ENCODE measurements at regions not wholly inside any gene's neighbourhood (a gene's known extent, or its start where the extent isn't known, plus 50 kb on each side); places are given as distances from the start of the nearest gene placed in this dataset.

DNA sequence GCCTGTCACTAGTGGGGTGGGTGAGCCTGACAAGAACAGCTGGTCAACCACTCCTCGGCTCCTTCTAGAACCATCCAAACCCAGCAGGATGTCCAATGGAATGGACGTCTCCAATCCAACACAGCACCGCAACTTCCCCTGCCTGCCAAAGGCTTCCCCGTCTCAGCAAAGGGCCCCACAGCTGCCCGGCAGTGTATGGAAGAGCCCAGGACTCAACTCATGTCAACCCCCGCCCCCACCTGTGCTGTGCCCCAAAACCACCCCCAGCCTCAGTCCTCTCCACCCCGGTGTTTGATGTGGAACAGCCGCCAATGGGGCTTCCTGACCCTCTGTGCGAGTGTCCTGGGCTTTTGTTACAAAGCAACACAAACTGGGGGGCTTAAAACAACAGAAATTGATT lies 223.8 kb downstream of the CTTN start:
- Histone ChIP-seq H3K4me3 (no peak overlapping the region), H3K4me1 (no peaks in the 10 kb centered on the region), H3K36me3 (no peaks in the 10 kb centered on the region), H3K27me3 (ENCODE audit: low read depth) (no peaks in the 10 kb centered on the region), H3K27ac (no peak overlapping the region), H3K9me3 (peaks cover 4% of the 10 kb centered on the region)
- ATAC-seq, result no peak
- intact Hi-C loops (cut with DNase I), result no loop called here
- DNase-seq, result no peak
- TF ChIP-seq, protein P1, sequence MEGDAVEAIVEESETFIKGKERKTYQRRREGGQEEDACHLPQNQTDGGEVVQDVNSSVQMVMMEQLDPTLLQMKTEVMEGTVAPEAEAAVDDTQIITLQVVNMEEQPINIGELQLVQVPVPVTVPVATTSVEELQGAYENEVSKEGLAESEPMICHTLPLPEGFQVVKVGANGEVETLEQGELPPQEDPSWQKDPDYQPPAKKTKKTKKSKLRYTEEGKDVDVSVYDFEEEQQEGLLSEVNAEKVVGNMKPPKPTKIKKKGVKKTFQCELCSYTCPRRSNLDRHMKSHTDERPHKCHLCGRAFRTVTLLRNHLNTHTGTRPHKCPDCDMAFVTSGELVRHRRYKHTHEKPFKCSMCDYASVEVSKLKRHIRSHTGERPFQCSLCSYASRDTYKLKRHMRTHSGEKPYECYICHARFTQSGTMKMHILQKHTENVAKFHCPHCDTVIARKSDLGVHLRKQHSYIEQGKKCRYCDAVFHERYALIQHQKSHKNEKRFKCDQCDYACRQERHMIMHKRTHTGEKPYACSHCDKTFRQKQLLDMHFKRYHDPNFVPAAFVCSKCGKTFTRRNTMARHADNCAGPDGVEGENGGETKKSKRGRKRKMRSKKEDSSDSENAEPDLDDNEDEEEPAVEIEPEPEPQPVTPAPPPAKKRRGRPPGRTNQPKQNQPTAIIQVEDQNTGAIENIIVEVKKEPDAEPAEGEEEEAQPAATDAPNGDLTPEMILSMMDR (IDR thresholded peaks at IDR 0.05), result no peak

DNA sequence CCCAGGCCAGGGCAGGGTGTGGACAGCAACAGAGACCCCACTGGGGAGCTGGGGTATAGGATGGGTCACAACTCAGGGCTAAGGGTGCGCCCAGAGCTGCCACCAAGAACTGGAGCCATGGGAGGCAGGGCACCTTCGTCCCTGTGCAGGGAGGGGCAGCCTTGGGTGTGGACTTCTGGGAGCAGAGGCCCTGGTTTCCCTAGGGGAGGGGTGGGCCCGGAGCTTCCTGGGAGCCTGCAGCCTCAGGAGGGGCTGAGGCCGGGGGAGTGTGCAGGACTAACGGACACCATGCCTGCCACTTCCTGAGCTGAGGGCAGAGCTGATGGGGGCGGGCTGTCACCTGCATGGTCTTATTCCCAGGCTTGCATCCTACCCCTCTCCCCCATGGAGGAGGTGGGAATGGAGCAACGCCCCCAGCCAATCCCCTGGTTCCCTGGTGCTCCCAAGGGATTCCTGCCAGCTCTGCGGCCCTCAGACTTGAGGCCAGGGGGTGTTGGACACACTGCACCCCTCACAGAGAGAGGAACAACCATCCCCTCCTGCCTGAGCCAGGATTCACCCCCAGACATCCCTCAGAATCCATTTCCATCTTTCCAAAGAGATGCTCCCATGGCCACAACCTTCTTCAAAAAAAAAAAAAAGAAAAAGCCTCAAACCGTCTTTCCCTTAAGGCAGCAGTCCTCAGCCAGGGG lies 225.7 kb downstream of the CTTN start:
- TF ChIP-seq, protein P1 (IDR thresholded peaks at IDR 0.05), result no peak

DNA sequence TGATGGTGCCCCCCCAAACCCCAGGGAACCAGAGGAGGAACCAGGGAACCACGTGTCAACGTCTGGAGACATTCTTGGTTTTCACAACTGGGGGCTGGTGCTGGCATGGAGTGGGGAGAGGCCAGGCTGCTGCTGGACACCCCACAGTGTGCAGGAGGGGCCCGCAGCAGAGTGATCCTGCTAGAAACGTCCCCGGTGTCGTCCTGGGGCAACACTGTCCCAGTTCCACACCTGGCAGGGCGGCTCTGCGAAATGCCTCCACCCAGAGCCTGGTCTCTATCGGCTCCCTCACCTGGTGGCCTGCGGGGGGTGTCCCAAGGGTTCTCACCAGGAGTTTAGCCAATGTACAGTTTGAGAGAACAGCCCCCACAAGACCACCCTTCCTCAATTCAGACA lies 226.3 kb downstream of the CTTN start:
- intact Hi-C loops (cut with DNase I), result no loop called here
- Histone ChIP-seq H3K27me3 (ENCODE audit: low read depth) (no peaks in the 10 kb centered on the region), H3K9me3 (peaks cover 4% of the 10 kb centered on the region), H3K36me3 (no peaks in the 10 kb centered on the region), H3K4me3 (no peak overlapping the region), H3K27ac (no peak overlapping the region), H3K4me1 (peaks cover 16% of the 10 kb centered on the region)
- ATAC-seq, result no peak
- TF ChIP-seq, protein P1 (IDR thresholded peaks at IDR 0.05), result no peak
- DNase-seq, result no peak

More for the DNA sequence above, 225.7 kb downstream of the CTTN start:
- no peaks in the 10 kb centered on the region for H3K36me3 ChIP-seq
- ATAC-seq (no peak), DNase-seq (no peak)
- no peaks in the 10 kb centered on the region for H3K27me3 ChIP-seq (ENCODE audit: low read depth)
- H3K27ac ChIP-seq, result no peak overlapping the region
- intact Hi-C loops (cut with DNase I), result no loop called here
- H3K4me1 ChIP-seq, result peaks cover 10% of the 10 kb centered on the region
- H3K9me3 ChIP-seq, result peaks cover 4% of the 10 kb centered on the region
- no peak overlapping the region for H3K4me3 ChIP-seq

- no peak overlapping the region for H3K27ac ChIP-seq
- H3K36me3 ChIP-seq, result no peaks in the 10 kb centered on the region
- no peaks in the 10 kb centered on the region for H3K27me3 ChIP-seq (ENCODE audit: low read depth)
- peaks cover 4% of the 10 kb centered on the region for H3K9me3 ChIP-seq
- peaks cover 16% of the 10 kb centered on the region for H3K4me1 ChIP-seq
- H3K4me3 ChIP-seq, result no peak overlapping the region
- no peak for DNase-seq
- no peak for ATAC-seq
- TF ChIP-seq, protein P1 (IDR thresholded peaks at IDR 0.05), result no peak
- intact Hi-C loops (cut with DNase I), result no loop called here
Measured at GRCh38 chr11:70625051-70625450, 226.7 kb downstream of the CTTN start.

- no peak for DNase-seq
- TF ChIP-seq, protein P1 (IDR thresholded peaks at IDR 0.05), result no peak
Measured at GRCh38 chr11:70625582-70626518, 227.5 kb downstream of the CTTN start.

More at GRCh38 chr11:70625582-70626518, 227.5 kb downstream of the CTTN start:
- no peak for ATAC-seq
- Histone ChIP-seq H3K9me3 (peaks cover 1% of the 10 kb centered on the region), H3K36me3 (no peaks in the 10 kb centered on the region), H3K4me3 (no peak overlapping the region), H3K27me3 (ENCODE audit: low read depth) (no peaks in the 10 kb centered on the region), H3K27ac (no peak overlapping the region), H3K4me1 (peaks cover 16% of the 10 kb centered on the region)
- intact Hi-C loops (cut with DNase I), result no loop called here

All from lower lobe of right lung (tissue), 2 donors.